Activated CD8-positive, alpha-beta memory T cell treated with anti-CD3 and anti-CD28 coated beads, Interleukin-2, amount 10 ng/mL, durations not matched to agents 7 days and 5 days (primary cell): ENCODE measurements at regions not wholly inside any gene's neighbourhood (a gene's known extent, or its start where the extent isn't known, plus 50 kb on each side); places are given as distances from the start of the nearest gene placed in this dataset.
A peak's percentile ranks its signal among the peaks of the same experiment; 100 is the strongest.

ENCODE experiments used
- ATAC-seq: fragments of 150-1000 bp; cut with Tn5 transposase; one replicate; pipeline ENCODE4 v1.10.0; 2021; ENCODE audit warnings: moderate library complexity
- CTCF ChIA-PET: fragments of 350-600 bp; sonication (Branson Sonifier 250); formaldehyde crosslinking; loops from one replicate; lab custom pipeline; 2021; ENCODE audit warnings: antibody characterized with exemption; lab: Charles Lee
- DNase-seq: peaks from one replicate; pipeline ENCODE4 v3.0.0-alpha.2; 2020
- H3K27ac Mint-ChIP-seq: one replicate; pipeline ENCODE4 v1.8.0; 2021; ENCODE audit warnings: mild to moderate bottlenecking, mixed read lengths
- H3K27me3 Mint-ChIP-seq: one replicate; pipeline ENCODE4 v1.8.0; 2021; ENCODE audit warnings: mixed read lengths
- H3K36me3 Mint-ChIP-seq: one replicate; pipeline ENCODE4 v1.8.0; 2021; ENCODE audit warnings: mild to moderate bottlenecking, mixed read lengths
- H3K4me1 Mint-ChIP-seq: one replicate; pipeline ENCODE4 v1.8.0; 2021; ENCODE audit warnings: mixed read lengths
- H3K4me3 Mint-ChIP-seq: one replicate; pipeline ENCODE4 v1.8.0; 2021; ENCODE audit warnings: mild to moderate bottlenecking, moderate library complexity, mixed read lengths
- H3K9me3 Mint-ChIP-seq: one replicate; pipeline ENCODE4 v1.8.0; 2022; ENCODE audit warnings: low read depth, mixed read lengths

DNA sequence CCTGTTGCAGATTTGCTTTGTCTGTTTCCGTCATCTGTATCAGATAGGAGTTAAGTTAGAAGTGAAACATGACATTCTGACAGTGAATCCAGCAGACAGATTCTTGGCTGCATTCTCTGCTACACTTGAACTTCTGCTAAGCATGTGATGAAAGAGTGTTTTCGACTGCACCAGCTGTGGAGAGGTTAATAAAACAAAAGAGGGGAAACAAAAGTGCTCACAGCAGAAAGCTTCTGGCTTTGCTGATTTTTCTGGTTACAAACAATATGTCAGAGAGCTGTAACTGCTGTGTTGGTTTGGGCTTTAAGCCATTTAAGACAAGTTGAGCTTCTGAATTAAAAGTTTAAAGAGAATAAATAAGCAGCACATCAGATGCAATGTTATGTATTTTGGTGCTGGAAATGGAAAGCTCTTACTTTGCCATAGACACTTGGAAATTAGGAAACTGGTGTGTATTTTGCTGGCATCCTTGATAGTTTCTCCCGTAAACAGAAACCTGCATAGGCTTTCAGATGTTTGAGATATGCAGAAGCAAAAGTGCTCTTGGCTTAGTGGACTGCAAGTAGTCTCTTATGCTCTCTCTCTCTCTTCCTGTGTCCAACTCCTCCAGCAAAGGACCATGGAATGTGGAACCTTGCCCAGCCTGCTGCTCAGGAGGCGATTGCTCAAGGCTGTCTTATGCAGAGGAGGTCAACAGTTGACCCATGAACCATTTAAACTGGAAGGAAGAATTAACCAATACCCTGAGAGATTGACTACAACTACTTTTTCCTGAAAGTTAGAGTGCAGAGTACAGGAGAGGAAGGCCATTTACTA is 104.9 kb downstream of the RPS12 start:
- Mint-ChIP-seq H3K27ac (no peak overlapping the region), H3K9me3 (no peaks in the 10 kb centered on the region), H3K4me3 (no peak overlapping the region), H3K27me3 (peaks cover 13% of the 10 kb centered on the region), H3K4me1 (no peaks in the 10 kb centered on the region), H3K36me3 (no peaks in the 10 kb centered on the region)
- CTCF ChIA-PET = no interaction called here
- no peak for ATAC-seq
- no peak for DNase-seq

DNA sequence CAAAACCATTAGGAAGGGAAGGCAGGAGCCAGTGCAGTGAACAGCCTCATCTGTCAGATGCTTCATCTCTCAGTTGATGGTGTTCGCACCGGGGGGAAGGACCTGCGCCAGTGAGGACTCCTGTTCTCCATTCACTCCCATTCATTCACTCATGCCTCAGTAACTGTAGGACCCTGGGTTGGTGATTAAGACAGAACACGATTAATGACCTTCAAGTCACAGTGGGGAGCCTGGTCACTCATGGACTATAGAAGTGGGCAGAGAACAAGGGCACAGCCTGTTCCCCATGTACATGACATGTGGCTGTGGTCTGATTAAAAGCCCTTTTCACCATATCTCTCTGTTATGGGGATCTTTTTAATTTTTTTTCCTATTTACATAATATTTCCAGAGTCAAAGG is 113.3 kb downstream of the RPS12 start:
- DNase-seq = no peak
- CTCF ChIA-PET = no interaction called here
- Mint-ChIP-seq H3K4me1 (no peaks in the 10 kb centered on the region), H3K27ac (no peak overlapping the region), H3K27me3 (peaks cover 30% of the 10 kb centered on the region), H3K36me3 (no peaks in the 10 kb centered on the region), H3K4me3 (no peak overlapping the region), H3K9me3 (no peaks in the 10 kb centered on the region)
- ATAC-seq = no peak

DNA sequence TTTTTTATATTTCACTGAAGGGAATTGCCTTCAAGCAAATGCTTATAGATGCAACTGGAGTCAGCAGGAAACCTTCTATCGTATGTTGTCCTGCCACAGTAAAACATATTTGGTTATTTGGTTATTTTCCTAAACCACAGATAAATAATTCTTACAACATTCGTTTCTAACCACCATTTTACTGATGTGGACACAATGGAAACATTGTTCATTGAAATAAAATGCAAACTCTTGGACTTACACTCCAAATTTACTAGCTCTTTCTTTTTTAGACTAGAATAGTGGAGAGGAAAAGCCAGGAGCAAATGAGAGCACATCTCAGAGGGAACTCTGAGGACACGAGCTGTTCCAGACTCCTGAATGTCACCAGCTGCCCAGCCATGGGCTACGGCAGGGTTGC is 114.8 kb downstream of the RPS12 start:
- H3K36me3 Mint-ChIP-seq = no peaks in the 10 kb centered on the region
- CTCF ChIA-PET = no interaction called here
- H3K4me1 Mint-ChIP-seq = no peaks in the 10 kb centered on the region
- no peak overlapping the region for H3K4me3 Mint-ChIP-seq
- DNase-seq (no peak), ATAC-seq (no peak)
- peaks cover 41% of the 10 kb centered on the region for H3K27me3 Mint-ChIP-seq
- H3K27ac Mint-ChIP-seq = no peak overlapping the region
- H3K9me3 Mint-ChIP-seq = no peaks in the 10 kb centered on the region

DNA sequence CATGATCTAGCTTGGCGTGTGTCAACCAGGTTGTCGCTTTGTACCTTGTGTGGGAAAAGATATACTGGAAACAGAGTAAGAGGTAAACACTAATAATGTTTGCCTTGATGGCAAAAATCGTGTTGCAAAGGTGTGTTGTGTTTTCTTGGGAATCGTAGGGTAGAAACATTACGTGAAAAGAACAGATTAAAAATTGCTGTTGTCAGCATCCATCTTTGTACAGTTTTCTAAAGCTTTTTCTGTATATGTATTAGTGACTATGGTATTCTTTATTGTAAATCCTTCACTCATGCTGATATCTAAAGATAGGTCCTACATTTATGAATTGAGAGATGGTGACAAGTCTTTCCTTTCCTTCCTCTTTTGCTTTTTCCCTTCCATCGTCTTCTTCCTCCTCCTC is 116.9 kb downstream of the RPS12 start:
- DNase-seq (no peak), ATAC-seq (no peak)
- Mint-ChIP-seq H3K36me3 (no peaks in the 10 kb centered on the region), H3K27me3 (peaks cover 46% of the 10 kb centered on the region), H3K9me3 (no peaks in the 10 kb centered on the region), H3K27ac (no peak overlapping the region), H3K4me1 (no peaks in the 10 kb centered on the region), H3K4me3 (no peak overlapping the region)
- CTCF ChIA-PET = no interaction called here

DNA sequence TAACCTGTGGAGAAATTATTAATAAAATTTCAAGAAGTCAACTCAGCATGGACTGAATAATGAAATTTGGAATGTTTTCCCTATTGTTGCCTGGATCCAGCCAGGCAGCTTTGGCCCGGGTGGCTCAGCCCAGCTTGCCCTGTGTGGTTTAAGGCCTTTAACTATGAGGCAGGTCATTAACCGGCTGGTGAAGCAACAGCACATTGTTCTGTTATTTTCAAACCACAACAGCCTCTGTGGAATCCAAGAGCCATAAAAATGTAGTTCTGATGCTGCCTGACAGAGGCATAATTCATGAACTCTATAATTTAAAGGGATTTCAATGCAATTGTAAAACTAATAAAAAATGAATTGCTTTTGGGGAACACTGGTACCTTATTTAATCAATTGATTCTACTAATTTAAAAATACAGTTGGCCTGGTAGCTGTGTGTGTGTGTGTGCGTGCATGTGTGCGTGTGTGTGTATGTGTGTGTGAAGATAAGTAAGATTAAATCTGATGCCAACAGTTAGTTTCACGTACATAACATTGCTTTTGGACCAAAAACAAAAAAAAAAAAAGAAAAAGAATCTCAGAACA is 117.7 kb downstream of the RPS12 start:
- Mint-ChIP-seq H3K27me3 (peaks cover 41% of the 10 kb centered on the region), H3K4me3 (no peak overlapping the region), H3K4me1 (no peaks in the 10 kb centered on the region), H3K36me3 (no peaks in the 10 kb centered on the region), H3K9me3 (no peaks in the 10 kb centered on the region), H3K27ac (no peak overlapping the region)
- CTCF ChIA-PET = no interaction called here
- ATAC-seq (no peak), DNase-seq (no peak)

DNA sequence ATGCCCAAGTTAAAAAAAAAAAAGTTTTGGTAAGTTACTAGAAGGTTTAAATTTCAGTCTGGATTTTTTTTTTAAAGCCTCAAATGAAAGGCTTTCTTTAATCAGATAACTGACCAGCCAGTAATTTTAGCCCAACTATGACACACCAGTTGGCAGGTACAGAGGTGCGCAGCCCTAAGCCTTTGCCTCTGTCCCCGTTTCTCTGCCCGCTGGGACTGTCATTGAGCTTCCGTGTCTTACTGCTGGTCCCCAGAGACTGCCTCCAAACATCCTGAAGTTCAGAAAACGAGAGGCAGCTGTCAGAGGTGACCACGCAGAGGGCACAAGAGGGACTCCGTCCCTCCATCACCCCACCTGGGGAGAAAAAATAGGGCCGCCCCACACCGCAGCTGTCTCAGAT is 118.2 kb downstream of the RPS12 start:
- H3K27me3 Mint-ChIP-seq = peaks cover 39% of the 10 kb centered on the region
- H3K4me1 Mint-ChIP-seq = no peaks in the 10 kb centered on the region
- no peak overlapping the region for H3K27ac Mint-ChIP-seq
- ATAC-seq (no peak), DNase-seq (no peak)
- CTCF ChIA-PET = no interaction called here
- H3K36me3 Mint-ChIP-seq = no peaks in the 10 kb centered on the region
- H3K4me3 Mint-ChIP-seq = no peak overlapping the region
- H3K9me3 Mint-ChIP-seq = no peaks in the 10 kb centered on the region

DNA sequence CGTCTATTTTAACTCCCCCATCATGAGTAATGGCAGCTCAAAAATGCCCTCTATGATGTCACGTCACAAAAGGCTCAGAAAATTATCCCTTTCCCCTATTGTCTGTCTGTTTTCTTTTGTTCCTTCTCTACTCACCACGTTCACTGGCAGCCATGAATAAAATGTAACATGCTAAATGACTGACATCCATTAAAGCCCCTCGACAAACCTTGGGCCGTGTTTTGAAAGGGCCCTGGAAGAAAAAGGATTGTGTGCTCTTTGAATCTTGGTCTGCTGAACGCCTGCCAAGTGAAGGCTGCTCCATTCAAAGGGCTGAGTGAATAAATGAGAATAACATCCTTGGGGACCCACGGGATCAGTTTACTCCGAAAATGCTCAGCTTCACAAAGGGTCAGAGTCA is 118.7 kb downstream of the RPS12 start:
- Mint-ChIP-seq H3K4me3 (no peak overlapping the region), H3K4me1 (no peaks in the 10 kb centered on the region), H3K36me3 (no peaks in the 10 kb centered on the region), H3K27ac (no peak overlapping the region), H3K27me3 (peaks cover 37% of the 10 kb centered on the region), H3K9me3 (no peaks in the 10 kb centered on the region)
- CTCF ChIA-PET = no interaction called here
- ATAC-seq (no peak), DNase-seq (no peak)

DNA sequence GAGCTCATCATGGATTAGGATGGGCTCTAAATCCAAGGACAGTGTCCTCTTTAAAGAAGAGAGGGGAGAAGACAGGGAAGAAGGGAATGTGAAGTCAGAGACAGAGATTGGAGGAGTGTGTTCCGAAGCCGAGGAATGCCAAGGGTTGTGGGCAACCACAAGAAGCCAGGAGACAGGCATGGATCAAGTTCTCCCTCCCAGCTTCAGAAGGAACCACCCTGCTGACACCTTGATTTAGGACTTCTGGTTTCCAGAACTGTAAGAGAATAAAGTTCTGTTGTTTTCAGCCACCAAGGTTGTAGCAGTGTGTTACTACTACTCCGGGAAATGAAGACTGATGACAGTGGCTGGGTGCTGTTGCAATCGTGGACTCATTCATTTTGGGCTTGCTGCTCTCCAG is 120.1 kb downstream of the RPS12 start:
- no peaks in the 10 kb centered on the region for H3K9me3 Mint-ChIP-seq
- no peak overlapping the region for H3K27ac Mint-ChIP-seq
- DNase-seq (no peak), ATAC-seq (no peak)
- peaks cover 34% of the 10 kb centered on the region for H3K27me3 Mint-ChIP-seq
- H3K36me3 Mint-ChIP-seq = no peaks in the 10 kb centered on the region
- no peak overlapping the region for H3K4me3 Mint-ChIP-seq
- H3K4me1 Mint-ChIP-seq = no peaks in the 10 kb centered on the region
- CTCF ChIA-PET = no interaction called here

DNA sequence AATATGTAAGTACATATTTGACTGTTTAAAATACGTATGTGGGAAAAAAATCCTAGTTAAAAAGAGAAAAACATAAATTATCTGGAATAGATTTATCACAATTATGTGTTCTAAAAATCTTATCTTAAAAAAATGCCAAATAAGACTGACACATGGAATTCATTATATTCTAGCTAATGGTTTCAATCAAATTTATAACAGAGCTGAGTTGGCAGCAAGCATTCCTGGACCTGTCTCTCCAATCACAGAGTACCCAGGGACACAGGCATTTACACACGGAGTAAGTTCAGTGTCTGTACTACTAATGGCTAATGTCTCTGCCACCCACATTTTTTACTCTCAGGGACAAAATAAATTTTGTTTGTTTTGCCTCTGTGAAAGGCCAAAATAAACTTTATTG is 122.3 kb downstream of the RPS12 start:
- DNase-seq (no peak), ATAC-seq (no peak)
- no peaks in the 10 kb centered on the region for H3K9me3 Mint-ChIP-seq
- no peak overlapping the region for H3K27ac Mint-ChIP-seq
- no peaks in the 10 kb centered on the region for H3K36me3 Mint-ChIP-seq
- H3K27me3 Mint-ChIP-seq = peaks cover 23% of the 10 kb centered on the region
- CTCF ChIA-PET = no interaction called here
- no peak overlapping the region for H3K4me3 Mint-ChIP-seq
- H3K4me1 Mint-ChIP-seq = no peaks in the 10 kb centered on the region

DNA sequence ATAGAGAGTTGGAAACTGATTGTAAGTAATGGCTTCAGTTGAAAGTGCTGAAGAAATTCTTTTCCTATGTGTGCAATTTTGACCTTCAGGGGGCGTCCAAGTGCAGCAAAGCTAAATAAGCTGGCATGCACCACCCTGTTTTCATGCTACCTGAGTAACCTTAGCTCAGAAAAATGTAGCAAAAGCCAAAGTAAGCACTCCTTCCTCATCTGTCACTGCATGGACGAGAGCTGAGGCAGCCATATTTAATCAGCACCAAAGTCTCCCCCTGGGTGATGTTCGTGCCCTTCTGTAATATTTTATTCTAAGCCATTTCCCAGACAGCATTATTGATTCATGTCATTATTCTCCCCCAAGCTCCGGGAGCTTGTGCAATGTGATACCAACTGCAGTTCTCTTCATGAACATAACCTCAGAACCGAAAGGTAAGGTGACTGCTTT is 123.1 kb downstream of the RPS12 start:
- H3K9me3 Mint-ChIP-seq = no peaks in the 10 kb centered on the region
- no peaks in the 10 kb centered on the region for H3K4me1 Mint-ChIP-seq
- H3K4me3 Mint-ChIP-seq = no peak overlapping the region
- DNase-seq = peak; percentile 50
- no peaks in the 10 kb centered on the region for H3K36me3 Mint-ChIP-seq
- CTCF ChIA-PET = interaction anchor here (0.9 kb wide), 1 partner anchor 978 kb away, joined by 3 read pairs; no protein-coding TSS in a partner anchor
- H3K27ac Mint-ChIP-seq = no peak overlapping the region
- H3K27me3 Mint-ChIP-seq = peaks cover 20% of the 10 kb centered on the region
- no peak for ATAC-seq

DNA sequence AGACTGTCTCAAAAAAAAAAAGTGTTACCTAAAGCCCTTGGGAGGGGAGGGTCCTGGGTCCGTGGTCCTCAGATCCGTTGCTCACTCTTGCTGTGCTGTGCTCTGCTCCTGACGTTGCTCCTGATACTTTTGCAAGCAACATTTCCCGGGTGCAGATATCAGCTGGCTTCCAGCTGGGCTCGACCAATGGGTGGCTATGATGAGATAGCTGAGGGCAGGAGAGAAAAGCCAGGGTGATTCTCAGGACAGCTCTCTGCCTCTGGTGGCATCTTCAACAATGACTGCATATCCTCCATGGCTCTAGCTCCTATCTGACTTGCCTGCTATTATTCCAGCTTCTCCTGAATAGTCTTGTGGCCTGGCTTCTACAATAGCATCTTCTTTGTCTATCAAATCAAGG is 134.5 kb downstream of the RPS12 start:
- H3K36me3 Mint-ChIP-seq = no peaks in the 10 kb centered on the region
- ATAC-seq (no peak), DNase-seq (no peak)
- CTCF ChIA-PET = no interaction called here
- H3K4me1 Mint-ChIP-seq = no peaks in the 10 kb centered on the region
- no peak overlapping the region for H3K27ac Mint-ChIP-seq
- no peak overlapping the region for H3K4me3 Mint-ChIP-seq
- peaks cover 53% of the 10 kb centered on the region for H3K27me3 Mint-ChIP-seq
- H3K9me3 Mint-ChIP-seq = no peaks in the 10 kb centered on the region

DNA sequence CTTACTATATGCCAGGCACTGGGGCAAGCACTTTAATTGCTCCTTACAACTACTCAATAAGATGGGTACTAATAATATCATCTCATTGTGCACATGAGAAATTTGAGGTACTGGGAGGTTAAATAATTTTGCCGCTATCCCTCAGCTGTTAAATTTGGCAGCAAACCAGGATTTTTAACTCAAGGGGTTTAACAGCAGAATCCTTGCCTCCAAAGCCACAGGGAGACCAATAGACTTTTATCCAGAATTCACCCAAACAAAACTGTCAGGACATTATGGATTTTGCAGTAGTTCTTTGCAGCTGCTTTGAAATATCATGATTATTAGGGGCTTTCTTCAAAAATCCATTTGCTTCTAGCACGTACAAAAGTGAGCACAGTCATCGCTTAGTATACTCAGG is 136.2 kb downstream of the RPS12 start:
- no peak overlapping the region for H3K27ac Mint-ChIP-seq
- no peak for ATAC-seq

DNA sequence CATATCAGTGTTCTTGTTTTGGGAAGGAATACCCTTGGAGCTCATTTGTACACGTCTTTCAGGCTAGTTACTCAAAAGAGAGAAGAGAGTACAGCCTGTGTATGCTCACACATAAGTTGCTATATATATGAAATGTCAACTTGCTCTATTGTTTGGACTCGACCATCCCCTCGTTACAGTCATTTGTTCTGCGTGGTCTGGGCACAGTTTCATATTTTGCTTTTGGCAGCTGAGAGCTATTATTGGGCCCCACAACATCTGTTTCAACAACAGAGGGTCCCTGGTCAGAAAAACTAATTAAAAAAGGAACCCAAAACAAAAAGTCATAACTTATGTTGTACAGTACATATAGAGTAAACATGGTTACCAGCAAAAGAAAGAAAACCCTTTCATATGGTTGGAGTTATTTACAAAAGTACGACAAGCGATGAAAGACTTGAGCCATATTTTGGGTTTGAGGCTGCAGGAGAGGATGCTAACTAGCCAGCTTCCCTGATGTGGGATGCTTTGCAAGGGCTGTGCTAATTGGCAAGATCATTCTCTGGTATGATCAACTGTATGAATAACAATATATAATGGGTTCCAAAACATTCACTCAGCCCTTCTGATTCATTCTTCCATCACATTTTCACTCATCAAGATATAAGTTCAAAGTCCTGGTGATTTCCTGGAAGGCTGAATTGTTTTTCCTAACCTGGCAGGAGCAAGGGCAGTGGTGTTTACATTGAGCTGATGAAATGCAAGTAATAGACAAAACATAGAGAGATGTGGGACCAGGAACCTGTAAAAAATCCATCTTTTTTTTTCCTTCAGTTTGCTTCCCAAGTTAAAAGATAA is 137.9 kb downstream of the RPS12 start:
- no peak overlapping the region for H3K27ac Mint-ChIP-seq
- CTCF ChIA-PET = interaction anchor here (0.7 to 1.6 kb wide), 2 partner anchors 11 to 1648 kb away, joined by 3 to 11 read pairs; no protein-coding TSS in a partner anchor
- H3K36me3 Mint-ChIP-seq = no peaks in the 10 kb centered on the region
- peaks cover 65% of the 10 kb centered on the region for H3K27me3 Mint-ChIP-seq
- H3K9me3 Mint-ChIP-seq = no peaks in the 10 kb centered on the region
- no peak overlapping the region for H3K4me3 Mint-ChIP-seq
- ATAC-seq = no peak
- H3K4me1 Mint-ChIP-seq = no peaks in the 10 kb centered on the region
- DNase-seq = no peak

More for the DNA sequence above, 136.2 kb downstream of the RPS12 start:
- no peak overlapping the region for H3K4me3 Mint-ChIP-seq
- no peaks in the 10 kb centered on the region for H3K4me1 Mint-ChIP-seq
- DNase-seq = no peak
- CTCF ChIA-PET = interaction anchor here (1.6 kb wide), 1 partner anchor 12 kb away, joined by 11 read pairs; no protein-coding TSS in a partner anchor
- H3K36me3 Mint-ChIP-seq = no peaks in the 10 kb centered on the region
- peaks cover 60% of the 10 kb centered on the region for H3K27me3 Mint-ChIP-seq
- H3K9me3 Mint-ChIP-seq = no peaks in the 10 kb centered on the region
